ENCODE measurements at regions not wholly inside any gene's neighbourhood (a gene's known extent, or its start where the extent isn't known, plus 50 kb on each side); places are given as distances from the start of the nearest gene placed in this dataset.

DNA sequence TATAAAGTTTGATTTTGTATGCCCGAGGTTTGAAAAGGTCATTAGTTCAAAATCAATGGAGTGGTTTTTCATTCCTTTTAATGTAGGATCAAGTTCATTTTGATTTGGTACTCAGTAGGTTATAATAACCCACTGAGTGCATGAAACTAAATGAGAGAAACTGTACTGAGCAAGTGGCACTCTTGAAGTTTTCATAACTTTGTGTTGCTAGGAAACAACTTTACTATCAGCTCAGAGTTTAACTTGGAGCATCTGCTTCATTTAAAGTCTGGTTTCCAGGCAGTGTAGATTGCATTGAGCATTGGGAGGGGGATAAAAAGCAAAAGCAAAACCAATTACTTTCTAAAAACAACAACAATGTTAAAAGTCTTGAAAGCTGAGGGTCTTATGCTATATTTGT, 1361.6 kb upstream of the CHAC2 start:
- DNase-seq (ENCODE audit: insufficient read length, low spot score) (no peak), FAIRE-seq (no peak)
- TF ChIP-seq POLR2A (IDR thresholded peaks at IDR 0.05; ENCODE audit: low read depth, low read length) = no peak

DNA sequence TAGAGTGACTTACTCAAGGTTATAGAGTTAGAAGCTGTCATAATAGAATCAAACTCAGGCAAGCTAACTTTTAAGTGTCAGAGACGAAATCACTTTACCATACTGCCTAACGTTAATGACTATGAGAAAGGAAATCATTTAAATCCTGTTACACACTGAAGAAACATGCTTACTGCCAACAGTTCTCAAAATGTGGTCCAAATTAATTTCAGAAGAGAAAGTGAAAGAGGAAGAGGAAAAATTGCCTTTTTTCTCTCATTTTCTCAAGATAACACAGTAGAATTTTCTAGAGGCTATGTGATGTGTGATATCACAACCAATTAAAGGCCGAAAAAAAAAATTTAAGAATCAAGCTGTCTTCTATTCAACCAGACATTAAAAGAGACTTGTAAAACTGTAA, 1362.7 kb upstream of the CHAC2 start:
- FAIRE-seq (no peak), DNase-seq (ENCODE audit: insufficient read length, low spot score) (no peak)
- no peak for TF ChIP-seq POLR2A (IDR thresholded peaks at IDR 0.05; ENCODE audit: low read depth, low read length)

DNA sequence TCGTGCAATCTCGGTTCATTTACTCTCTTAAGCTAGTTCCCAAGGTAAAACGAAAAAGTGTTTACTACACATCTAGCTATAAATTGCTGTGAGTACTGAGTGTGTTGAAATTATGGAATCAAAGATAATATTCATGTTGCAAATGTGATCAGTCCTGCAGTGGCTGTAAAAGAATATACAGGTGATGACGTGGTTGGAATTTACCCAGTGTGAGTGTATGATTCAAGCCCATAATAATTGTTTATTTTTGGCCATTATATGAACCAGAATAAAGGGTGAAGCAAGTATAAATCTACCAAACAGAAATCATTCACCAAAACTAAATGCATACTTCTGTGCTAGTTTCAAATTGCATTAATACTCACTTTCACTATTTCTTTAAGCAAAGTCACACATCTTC, 1363.6 kb upstream of the CHAC2 start:
- no peak for TF ChIP-seq POLR2A (IDR thresholded peaks at IDR 0.05; ENCODE audit: low read depth, low read length)
- no peak for FAIRE-seq
- no peak for DNase-seq (ENCODE audit: insufficient read length, low spot score)

DNA sequence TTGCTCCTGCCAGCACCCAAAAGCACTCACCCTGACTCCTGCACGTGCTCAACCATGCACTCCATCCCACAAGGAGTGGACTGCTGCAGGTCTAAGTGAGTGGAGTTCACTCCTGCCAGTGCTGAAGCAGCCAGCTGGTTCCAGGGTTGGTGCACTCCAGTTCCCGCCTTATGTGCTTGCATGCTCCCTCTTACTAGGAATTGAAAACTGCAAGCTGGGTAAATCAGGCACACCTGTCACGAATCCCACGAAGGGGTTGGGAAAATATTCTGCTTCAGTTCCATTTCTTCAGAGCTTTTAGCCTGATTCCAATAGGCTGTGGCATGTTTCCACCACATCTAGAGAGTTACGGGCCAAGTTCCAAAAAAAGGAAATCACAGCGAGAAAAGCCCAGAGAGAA, 1365.5 kb upstream of the CHAC2 start:
- DNase-seq (ENCODE audit: insufficient read length, low spot score) (no peak), FAIRE-seq (no peak)
- no peak for TF ChIP-seq POLR2A (IDR thresholded peaks at IDR 0.05; ENCODE audit: low read depth, low read length)

DNA sequence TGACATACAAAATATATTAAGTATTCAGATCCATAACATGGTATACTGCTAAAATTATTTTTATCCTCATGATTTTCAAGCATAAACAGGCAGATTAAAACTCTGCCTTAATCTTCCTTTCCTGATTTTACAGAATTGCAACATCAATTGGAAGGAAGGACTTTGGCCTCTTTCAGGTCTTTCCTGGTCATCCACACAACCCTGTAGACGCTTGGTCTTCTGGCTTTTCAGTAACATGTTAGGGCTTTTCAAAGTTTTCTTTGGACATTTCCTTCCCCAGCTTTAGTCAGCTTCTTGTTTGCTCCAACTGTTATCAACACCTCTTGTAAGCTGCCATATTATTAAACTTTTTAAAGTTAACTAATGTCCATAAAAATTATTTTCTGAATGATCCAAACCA, 1364.9 kb upstream of the NRXN1 start:
- DNase-seq (ENCODE audit: insufficient read length, low spot score) (no peak), FAIRE-seq (no peak)
- no peak for TF ChIP-seq POLR2A (IDR thresholded peaks at IDR 0.05; ENCODE audit: low read depth, low read length)

DNA sequence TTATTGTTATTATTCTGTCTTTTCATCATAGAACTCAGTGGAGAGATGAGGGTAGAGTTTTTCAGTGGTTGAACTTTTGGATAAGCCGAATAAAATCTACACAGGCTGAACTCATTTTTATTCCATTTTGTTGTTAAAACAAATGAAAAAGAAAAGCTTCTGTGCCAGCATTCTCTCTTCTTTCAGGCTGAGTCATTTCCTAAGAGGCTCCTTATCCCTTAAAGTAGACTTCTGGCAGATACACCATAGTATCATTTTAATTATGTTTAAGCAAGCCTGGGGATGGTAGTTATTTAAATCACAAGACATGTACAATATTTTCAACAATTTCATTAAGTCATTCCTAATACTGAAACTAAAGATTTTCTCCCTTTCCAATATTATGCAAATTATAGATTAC, 1364.0 kb upstream of the NRXN1 start:
- no peak for TF ChIP-seq POLR2A (IDR thresholded peaks at IDR 0.05; ENCODE audit: low read depth, low read length)
- DNase-seq (ENCODE audit: insufficient read length, low spot score) (no peak), FAIRE-seq (no peak)

DNA sequence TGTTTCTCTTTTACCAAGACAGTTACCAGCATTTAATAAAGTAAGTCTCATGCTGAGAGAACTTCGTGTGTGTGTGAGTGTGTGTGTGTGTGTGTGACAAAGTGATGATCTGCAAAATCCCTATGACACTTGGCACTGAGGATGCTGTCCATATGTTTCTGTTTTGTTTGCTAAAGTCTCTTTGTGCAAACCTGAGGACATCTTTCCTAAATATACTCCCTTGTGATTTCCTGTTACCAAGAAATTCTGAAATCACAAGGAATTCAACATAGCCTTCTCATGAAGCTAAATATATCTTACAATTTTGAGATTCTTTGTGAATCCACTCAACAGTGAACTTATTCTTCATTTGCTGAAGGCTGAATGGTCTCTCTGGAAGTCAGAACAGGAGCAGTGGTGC, 1359.7 kb upstream of the NRXN1 start:
- TF ChIP-seq POLR2A (IDR thresholded peaks at IDR 0.05; ENCODE audit: low read depth, low read length) = no peak
- FAIRE-seq = no peak
- no peak for DNase-seq (ENCODE audit: insufficient read length, low spot score)

DNA sequence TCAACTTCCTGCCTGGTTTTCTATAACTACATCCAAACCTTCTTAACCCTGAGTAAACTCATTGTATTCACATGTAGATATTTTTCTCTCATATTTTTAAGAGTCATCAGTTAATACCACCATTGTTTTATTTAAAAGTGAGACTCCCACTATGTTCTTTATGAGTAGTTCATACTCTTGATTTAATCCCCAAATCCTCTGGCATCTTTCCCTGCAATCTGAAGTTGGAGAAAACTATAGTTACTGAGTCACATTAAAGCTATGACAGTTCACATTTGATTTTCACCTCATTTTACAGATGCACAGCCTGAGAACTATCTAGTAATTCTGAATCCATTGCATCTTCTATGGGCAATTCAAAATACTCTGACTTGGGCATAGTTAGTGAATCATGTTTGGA, 1358.7 kb upstream of the NRXN1 start:
- DNase-seq (ENCODE audit: insufficient read length, low spot score) = no peak
- FAIRE-seq = no peak
- no peak for TF ChIP-seq POLR2A (IDR thresholded peaks at IDR 0.05; ENCODE audit: low read depth, low read length)

DNA sequence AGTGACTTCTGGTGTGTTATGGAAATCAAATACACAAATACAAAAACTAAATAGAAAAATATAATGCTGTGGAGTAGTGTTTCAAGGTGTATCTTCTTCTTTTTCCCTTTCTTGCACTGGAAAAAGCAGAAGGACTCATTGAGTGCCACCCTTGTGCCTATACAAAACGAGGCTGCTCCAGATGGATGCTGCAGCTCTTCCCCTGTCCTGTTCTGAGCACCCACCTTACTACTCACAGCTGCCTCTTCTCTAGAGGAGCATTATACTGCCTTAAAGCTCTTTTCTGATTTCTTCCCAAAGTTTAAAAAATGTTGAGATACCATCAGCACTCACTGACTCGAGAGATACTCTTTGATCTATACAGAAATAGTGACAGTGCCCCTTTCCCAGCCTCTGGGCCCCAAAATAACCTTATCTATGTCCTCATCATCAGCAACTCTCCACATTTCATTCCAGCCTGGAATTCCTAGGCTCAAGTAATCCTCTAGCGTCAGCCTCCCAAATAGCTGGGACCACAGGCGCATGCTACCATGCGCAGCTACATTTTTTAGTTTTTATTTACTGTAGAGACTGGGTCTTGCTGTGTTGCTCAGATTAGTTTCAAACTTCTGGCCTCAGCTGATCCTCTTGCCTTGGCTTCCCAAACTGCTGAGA, 1356.1 kb upstream of the NRXN1 start:
- no peak for TF ChIP-seq POLR2A (IDR thresholded peaks at IDR 0.05; ENCODE audit: low read depth, low read length)
- DNase-seq (ENCODE audit: insufficient read length, low spot score) (no peak), FAIRE-seq (no peak)

DNA sequence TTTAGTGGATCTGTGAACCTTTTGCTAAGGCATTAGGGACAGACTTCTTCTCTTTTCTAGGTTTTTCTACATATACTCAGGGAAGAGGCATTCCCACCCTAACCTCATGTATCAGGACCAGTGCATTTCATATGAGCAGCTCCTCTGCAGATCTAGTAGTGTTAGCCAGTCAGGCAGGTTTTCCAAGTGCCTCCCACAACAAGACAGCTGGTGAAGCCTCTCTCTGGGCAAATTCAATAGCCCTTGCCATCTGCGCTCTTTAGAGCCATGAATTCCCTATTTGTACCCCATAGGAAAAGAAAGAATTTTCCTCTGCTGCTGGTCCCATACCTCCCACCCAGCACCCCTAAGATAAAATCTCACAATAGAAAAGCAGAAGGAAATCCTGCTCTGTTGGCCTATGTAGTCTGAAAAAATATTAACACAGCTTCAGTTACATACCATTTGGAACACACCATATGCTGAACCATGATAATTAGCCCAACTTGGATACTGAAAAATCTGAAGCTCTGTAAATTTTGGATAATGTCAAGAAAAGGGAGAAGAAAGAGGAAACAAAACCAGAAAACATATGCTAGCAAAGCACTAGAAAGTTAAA, 1354.6 kb upstream of the NRXN1 start:
- DNase-seq (ENCODE audit: insufficient read length, low spot score) = no peak
- TF ChIP-seq POLR2A (IDR thresholded peaks at IDR 0.05; ENCODE audit: low read depth, low read length) = no peak
- FAIRE-seq = no peak

DNA sequence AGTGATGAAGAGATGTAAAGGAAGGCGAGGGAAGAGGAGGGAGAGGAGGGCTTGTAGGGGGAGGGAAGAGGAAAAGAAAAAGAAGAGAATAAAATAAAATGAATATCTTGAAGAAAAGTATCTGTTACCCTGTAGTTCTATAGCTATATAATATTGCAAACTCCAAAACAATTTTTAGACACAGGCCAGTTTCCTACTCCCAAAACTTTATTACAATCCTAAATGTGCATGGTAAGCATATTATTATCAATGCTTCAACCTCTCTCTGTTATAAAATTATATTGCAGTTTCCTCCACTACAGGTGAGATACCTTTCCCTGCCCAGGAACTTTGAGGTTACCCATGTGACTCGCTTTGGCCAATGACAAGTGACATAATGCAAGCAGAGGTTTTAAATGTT, 1351.6 kb upstream of the NRXN1 start:
- TF ChIP-seq POLR2A (IDR thresholded peaks at IDR 0.05; ENCODE audit: low read depth, low read length) = no peak
- DNase-seq (ENCODE audit: insufficient read length, low spot score) (no peak), FAIRE-seq (no peak)

DNA sequence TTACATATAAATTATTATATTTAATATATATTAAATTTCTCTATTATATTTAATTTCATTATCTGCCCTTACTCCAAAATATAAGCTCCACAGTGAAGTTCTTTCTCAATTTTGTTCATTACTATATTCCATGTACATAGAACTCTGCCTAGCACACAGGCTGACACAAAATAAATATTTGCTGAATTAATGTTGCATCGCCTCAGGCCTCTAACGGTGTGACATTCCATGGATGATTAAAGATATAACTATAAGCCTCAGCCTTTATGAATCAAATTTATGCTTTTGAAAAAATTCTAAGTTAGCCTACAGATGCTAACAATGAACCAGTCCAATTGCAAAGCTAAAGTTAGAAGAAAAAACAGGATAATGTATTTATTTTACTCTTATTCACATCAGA, 1337.2 kb upstream of the NRXN1 start:
- DNase-seq (ENCODE audit: insufficient read length, low spot score) = no peak
- FAIRE-seq = no peak
- no peak for TF ChIP-seq POLR2A (IDR thresholded peaks at IDR 0.05; ENCODE audit: low read depth, low read length)

DNA sequence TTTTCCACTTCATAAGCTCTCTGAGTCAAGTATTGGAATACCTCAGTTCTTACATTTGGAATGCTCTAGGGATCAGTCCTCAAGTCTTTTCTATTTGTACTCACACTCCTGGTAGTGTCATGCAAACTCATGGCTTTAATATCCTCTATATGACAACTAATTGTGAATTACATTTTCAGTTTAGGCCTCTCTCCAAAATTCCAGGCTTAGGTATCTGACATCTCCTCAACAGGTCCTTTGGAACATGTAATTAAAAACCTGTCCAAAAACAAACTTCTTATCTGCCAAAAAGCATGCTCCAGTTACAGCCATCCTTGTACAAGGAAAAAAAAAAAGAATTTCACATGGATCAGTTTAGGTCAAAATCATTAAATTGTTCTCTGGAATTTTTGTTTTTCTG, 1336.2 kb upstream of the NRXN1 start:
- TF ChIP-seq POLR2A (IDR thresholded peaks at IDR 0.05; ENCODE audit: low read depth, low read length) = no peak
- DNase-seq (ENCODE audit: insufficient read length, low spot score) (no peak), FAIRE-seq (no peak)

DNA sequence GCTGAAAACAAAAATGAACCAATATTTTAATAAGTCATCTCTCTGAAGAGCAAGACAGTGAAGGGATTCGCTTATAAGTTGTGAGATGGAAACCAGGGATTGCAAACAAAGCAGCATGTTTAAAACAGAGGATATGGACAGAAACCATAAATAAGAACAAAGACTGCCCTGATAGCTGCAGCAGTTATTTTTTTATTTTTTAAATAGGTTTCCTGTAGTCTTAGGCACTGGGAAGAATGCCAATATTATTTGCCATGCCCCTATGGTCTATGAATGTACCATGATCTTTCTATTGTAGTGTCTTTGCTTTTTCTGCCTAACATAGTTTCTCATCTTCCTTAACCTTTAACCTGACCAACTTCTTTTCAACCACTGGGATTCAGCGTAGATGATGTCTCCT, 1334.0 kb upstream of the NRXN1 start:
- DNase-seq (ENCODE audit: insufficient read length, low spot score) (no peak), FAIRE-seq (no peak)
- no peak for TF ChIP-seq POLR2A (IDR thresholded peaks at IDR 0.05; ENCODE audit: low read depth, low read length)

DNA sequence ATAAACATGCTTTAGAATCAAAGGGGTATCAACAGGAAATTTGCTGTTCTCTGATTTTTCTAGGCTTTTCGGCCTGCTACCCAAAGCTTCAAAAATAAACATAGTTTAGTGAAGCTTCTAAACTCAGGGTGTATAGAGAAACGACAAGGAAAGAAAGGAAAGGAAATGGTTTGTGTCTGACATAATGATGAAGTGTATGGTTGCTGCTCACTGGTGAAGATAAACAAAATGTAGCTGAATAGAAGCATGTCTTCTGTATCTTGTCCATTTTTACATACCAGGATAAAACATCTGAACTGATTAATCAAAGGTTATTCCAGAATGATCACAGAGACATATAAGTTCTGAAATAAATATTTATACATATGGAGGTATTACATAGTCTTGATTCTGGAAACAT, 1324.6 kb upstream of the NRXN1 start:
- TF ChIP-seq POLR2A (IDR thresholded peaks at IDR 0.05; ENCODE audit: low read depth, low read length) = no peak
- no peak for DNase-seq (ENCODE audit: insufficient read length, low spot score)
- no peak for FAIRE-seq

DNA sequence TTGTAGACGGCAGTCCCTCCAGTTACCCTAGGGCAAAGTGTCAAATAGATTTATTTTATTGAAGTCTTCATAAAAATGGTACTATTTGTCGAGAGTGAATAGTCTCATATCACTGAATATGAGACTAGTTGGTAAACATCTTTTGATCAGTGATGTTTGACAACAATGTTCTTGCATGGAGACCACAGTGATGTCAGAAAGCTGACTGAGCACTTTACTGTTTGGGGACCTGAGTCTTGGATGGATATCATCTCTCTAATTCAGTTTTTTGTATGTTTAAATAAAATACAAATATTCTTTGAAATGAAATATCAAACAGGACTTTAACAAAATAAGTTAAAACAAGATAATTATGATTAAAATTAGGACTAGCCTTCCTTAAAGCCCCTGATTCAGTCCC, 1315.4 kb upstream of the NRXN1 start:
- FAIRE-seq = no peak
- TF ChIP-seq POLR2A (IDR thresholded peaks at IDR 0.05; ENCODE audit: low read depth, low read length) = no peak
- DNase-seq (ENCODE audit: insufficient read length, low spot score) = no peak

Data from H54 (cell line).